SU-DHL-6 (cell line): ENCODE measurements at regions not wholly inside any gene's neighbourhood (a gene's known extent, or its start where the extent isn't known, plus 50 kb on each side); places are given as distances from the start of the nearest gene placed in this dataset.

ENCODE experiments used
- H2AFZ ChIP-seq: fragments of 200-600 bp; sonication (generic); 2 replicates; pipeline ENCODE4 v1.6.1; 2014; ENCODE audit warnings: low read depth, mild to moderate bottlenecking, moderate library complexity, mixed read lengths, antibody characterized with exemption, low read length; ENCODE audit not compliant: severe bottlenecking
- H3F3A ChIP-seq: fragments of 200-600 bp; shearing (Covaris generic); 2 replicates; pipeline ENCODE4 v1.6.0; 2016; ENCODE audit warnings: antibody characterized with exemption, mild to moderate bottlenecking; ENCODE audit not compliant: insufficient read depth
- H3K27ac ChIP-seq: fragments of 200-600 bp; sonication (generic); 2 replicates; pipeline ENCODE4 v1.5.1; 2016; ENCODE audit warnings: low read depth, mild to moderate bottlenecking, low read length, moderate library complexity, mixed read lengths
- H3K27me3 ChIP-seq: fragments of 200-600 bp; sonication (generic), shearing (Covaris generic); 2 replicates; pipeline ENCODE4 v1.6.0; 2014; ENCODE audit warnings: mild to moderate bottlenecking, low read length
- H3K36me3 ChIP-seq: fragments of 200-600 bp; sonication (generic); 2 replicates; pipeline ENCODE4 v1.6.1; 2014; ENCODE audit warnings: mild to moderate bottlenecking, low read length, mixed read lengths
- H3K4me2 ChIP-seq: fragments of 300-600, 200-600 bp; shearing (Covaris generic), sonication (generic); 2 replicates; pipeline ENCODE4 v1.6.0; 2014; ENCODE audit warnings: low read length, low read depth, mild to moderate bottlenecking; ENCODE audit not compliant: poor library complexity, severe bottlenecking
- H3K4me3 ChIP-seq: fragments of 200-600 bp; sonication (generic); 2 replicates; pipeline ENCODE4 v1.5.1; 2014; ENCODE audit warnings: antibody characterized with exemption, low read length, mild to moderate bottlenecking, mixed read lengths; ENCODE audit not compliant: insufficient read depth, poor library complexity, severe bottlenecking
- H3K79me2 ChIP-seq: fragments of 200-600 bp; sonication (generic); 2 replicates; pipeline ENCODE4 v1.6.1; 2014; ENCODE audit warnings: mild to moderate bottlenecking, low read length, moderate library complexity; ENCODE audit not compliant: insufficient read depth
- H3K9ac ChIP-seq: fragments of 200-600 bp; sonication (generic); 2 replicates; pipeline ENCODE4 v1.7.0; 2014; ENCODE audit warnings: mild to moderate bottlenecking, low read length
- H3K9me2 ChIP-seq: fragments of 200-600 bp; sonication (generic); replicated peaks from 2 replicates; pipeline ENCODE4 v1.6.1; 2014; ENCODE audit warnings: low read length; ENCODE audit not compliant: insufficient read depth
- H3K9me3 ChIP-seq: fragments of 200-600 bp; sonication (generic); 2 replicates; pipeline ENCODE4 v1.6.1; 2014; ENCODE audit warnings: low read length, mixed read lengths; ENCODE audit not compliant: insufficient read depth
- H4K20me1 ChIP-seq: fragments of 200-600 bp; sonication (generic); 2 replicates; pipeline ENCODE4 v1.6.1; 2014; ENCODE audit warnings: low read depth, mild to moderate bottlenecking, antibody characterized with exemption, low read length, moderate library complexity, mixed read lengths
- EZH2phosphoT487 ChIP-seq: fragments of 200-600 bp; sonication (generic), shearing (Covaris generic); conservative IDR thresholded peaks from 2 replicates; pipeline ENCODE4 v1.6.1; 2018; ENCODE audit warnings: mild to moderate bottlenecking, antibody characterized with exemption, low read length, moderate library complexity, mixed read lengths
- TF ChIP-seq, protein P1 (sequence below): fragments of 200-600 bp; sonication (generic); IDR thresholded peaks from one replicate; pipeline ENCODE4 v1.5.1; 2017; ENCODE audit warnings: antibody characterized with exemption, mild to moderate bottlenecking, low read length, moderate library complexity; ENCODE audit not compliant: insufficient read depth, poor library complexity, severe bottlenecking

DNA sequence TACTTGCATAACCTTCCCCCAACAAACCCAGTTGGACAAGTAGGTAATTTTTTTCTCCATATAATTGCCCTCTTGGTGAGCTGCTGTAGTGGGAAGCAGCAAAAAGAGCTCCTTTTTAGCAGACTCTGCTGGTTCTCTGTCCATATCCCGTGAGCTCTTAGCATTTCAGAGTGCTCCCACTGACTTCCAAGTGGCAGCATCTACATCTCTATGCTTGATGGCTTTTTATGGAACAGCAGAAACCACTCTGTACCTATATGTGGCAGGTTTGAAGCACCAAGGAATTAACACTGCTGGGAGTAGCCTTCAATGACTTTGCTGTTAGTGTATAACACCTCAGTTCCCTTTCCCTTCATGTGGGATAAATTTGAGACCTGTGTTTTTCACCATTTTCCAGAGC, 168.4 kb upstream of the NHS start:
- no peak overlapping the region for H3K27ac ChIP-seq
- no peaks in the 10 kb centered on the region for H3K27me3 ChIP-seq
- no peaks in the 10 kb centered on the region for H3K9me3 ChIP-seq
- H4K20me1 ChIP-seq = no peaks in the 10 kb centered on the region
- H3K9ac ChIP-seq = no peak overlapping the region
- no peak overlapping the region for H3K4me2 ChIP-seq
- no peak overlapping the region for H3K4me3 ChIP-seq
- TF ChIP-seq EZH2phosphoT487 = no peak
- TF ChIP-seq, protein P1, sequence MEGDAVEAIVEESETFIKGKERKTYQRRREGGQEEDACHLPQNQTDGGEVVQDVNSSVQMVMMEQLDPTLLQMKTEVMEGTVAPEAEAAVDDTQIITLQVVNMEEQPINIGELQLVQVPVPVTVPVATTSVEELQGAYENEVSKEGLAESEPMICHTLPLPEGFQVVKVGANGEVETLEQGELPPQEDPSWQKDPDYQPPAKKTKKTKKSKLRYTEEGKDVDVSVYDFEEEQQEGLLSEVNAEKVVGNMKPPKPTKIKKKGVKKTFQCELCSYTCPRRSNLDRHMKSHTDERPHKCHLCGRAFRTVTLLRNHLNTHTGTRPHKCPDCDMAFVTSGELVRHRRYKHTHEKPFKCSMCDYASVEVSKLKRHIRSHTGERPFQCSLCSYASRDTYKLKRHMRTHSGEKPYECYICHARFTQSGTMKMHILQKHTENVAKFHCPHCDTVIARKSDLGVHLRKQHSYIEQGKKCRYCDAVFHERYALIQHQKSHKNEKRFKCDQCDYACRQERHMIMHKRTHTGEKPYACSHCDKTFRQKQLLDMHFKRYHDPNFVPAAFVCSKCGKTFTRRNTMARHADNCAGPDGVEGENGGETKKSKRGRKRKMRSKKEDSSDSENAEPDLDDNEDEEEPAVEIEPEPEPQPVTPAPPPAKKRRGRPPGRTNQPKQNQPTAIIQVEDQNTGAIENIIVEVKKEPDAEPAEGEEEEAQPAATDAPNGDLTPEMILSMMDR = no peak
- H3K36me3 ChIP-seq = no peaks in the 10 kb centered on the region
- H3F3A ChIP-seq = no peaks in the 10 kb centered on the region
- no peaks in the 10 kb centered on the region for H3K79me2 ChIP-seq
- no peak overlapping the region for H2AFZ ChIP-seq
- H3K9me2 ChIP-seq = no peaks in the 10 kb centered on the region

DNA sequence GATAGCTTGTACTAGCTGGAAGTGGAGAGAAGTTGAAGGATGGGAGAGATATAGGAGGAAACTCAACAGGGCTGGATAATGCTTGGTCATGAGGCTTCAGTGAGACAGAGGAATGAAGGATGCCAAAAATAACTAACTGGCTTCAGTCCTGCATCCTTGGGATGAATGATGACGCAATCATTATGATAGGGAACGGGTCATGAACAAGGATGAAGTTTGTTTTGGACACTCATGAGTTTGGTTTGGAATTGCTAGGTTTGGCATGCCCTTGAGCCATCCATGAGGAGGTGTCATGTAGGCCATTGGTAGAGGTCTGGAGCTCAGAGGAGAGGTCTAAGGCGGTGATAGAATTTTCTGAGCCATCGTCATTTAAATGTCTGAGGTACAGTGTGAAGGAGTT, 160.0 kb upstream of the NHS start:
- Histone ChIP-seq H3K4me2 (no peak overlapping the region), H3K9ac (no peak overlapping the region), H3K27me3 (no peaks in the 10 kb centered on the region), H3K4me3 (no peak overlapping the region), H2AFZ (no peak overlapping the region), H3K27ac (no peak overlapping the region), H4K20me1 (no peaks in the 10 kb centered on the region), H3K9me3 (no peaks in the 10 kb centered on the region), H3K36me3 (no peaks in the 10 kb centered on the region), H3K9me2 (no peaks in the 10 kb centered on the region), H3K79me2 (no peaks in the 10 kb centered on the region), H3F3A (no peaks in the 10 kb centered on the region)
- TF ChIP-seq EZH2phosphoT487 = no peak
- TF ChIP-seq, protein P1 = no peak

DNA sequence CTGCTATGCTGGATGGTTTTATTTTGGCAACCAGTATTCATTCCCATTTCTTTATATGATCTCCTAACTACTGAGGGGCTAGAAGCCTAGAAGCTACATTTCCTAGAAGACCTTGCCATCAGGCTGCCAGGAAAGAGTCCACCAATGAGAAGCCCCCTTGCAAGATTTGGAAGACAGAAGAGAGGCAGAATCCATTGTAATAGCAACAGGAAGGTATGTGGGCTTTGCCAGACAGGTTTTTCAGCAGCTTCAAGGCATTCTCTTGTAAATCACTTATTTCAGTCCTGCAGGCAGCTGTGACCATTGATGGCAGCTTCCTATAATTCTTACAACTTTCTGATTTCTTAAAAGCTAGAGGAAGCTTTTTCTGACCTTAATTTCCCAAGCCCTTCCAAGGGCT, 148.3 kb upstream of the NHS start:
- Histone ChIP-seq H3F3A (no peaks in the 10 kb centered on the region), H3K4me2 (no peak overlapping the region), H2AFZ (no peak overlapping the region), H3K9ac (no peak overlapping the region), H3K4me3 (no peak overlapping the region), H3K36me3 (no peaks in the 10 kb centered on the region), H3K27ac (no peak overlapping the region), H3K9me3 (no peaks in the 10 kb centered on the region), H3K9me2 (no peaks in the 10 kb centered on the region), H4K20me1 (no peaks in the 10 kb centered on the region), H3K27me3 (no peaks in the 10 kb centered on the region), H3K79me2 (no peaks in the 10 kb centered on the region)
- TF ChIP-seq, protein P1 = no peak
- no peak for TF ChIP-seq EZH2phosphoT487

DNA sequence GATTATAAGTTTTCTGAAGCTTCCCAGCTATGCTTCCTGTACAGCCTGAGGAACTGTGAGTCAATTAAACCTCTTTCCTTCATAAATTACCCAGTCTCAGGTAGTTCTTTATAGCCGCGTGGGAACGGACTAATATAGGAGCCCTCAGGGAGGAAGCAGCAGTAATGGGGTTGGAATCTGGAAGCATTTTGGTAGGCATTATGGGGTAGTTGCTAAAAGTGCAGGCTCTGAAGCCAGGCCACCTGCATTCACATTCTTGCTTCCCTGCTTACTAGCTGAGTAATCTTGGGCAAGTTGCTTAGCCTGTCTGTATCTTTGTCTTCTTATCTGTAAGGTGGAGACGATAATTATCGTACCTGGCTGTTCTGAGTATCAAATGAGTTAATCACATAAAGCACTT, 137.9 kb upstream of the NHS start:
- TF ChIP-seq, protein P1 = no peak
- no peak for TF ChIP-seq EZH2phosphoT487
- Histone ChIP-seq H2AFZ (no peak overlapping the region), H3K9ac (no peak overlapping the region), H3K27me3 (no peaks in the 10 kb centered on the region), H3K4me3 (no peak overlapping the region), H3K27ac (no peak overlapping the region), H3K79me2 (no peaks in the 10 kb centered on the region), H3K9me3 (no peaks in the 10 kb centered on the region), H4K20me1 (no peaks in the 10 kb centered on the region), H3K4me2 (no peak overlapping the region), H3F3A (no peaks in the 10 kb centered on the region), H3K9me2 (no peaks in the 10 kb centered on the region), H3K36me3 (no peaks in the 10 kb centered on the region)
